Peyer's patch (tissue), 4 donors: ENCODE measurements at regions not wholly inside any gene's neighbourhood (a gene's known extent, or its start where the extent isn't known, plus 50 kb on each side); places are given as distances from the start of the nearest gene placed in this dataset.

Experiments
- POLR2A ChIP-seq, 2 donors: fragments of 450-650 bp; IDR thresholded peaks; one replicate each; pipeline ENCODE4 v1.5.1; 2017; ENCODE audit warnings: antibody characterized with exemption in 2 of 2, mild to moderate bottlenecking in 2 of 2, moderate library complexity in 2 of 2
- TF ChIP-seq, protein P1 (sequence below), 6 experiments: fragments of 450-650 bp in 4 of 6; fragments of 200-600 bp in 2 of 6; sonication (generic) in 1 of 6; IDR thresholded peaks; one replicate each; pipeline ENCODE4 v1.5.1; 2017 to 2019; ENCODE audit warnings: antibody characterized with exemption in 6 of 6, mild to moderate bottlenecking in 3 of 6, moderate library complexity in 1 of 6

- TF ChIP-seq, protein P1, sequence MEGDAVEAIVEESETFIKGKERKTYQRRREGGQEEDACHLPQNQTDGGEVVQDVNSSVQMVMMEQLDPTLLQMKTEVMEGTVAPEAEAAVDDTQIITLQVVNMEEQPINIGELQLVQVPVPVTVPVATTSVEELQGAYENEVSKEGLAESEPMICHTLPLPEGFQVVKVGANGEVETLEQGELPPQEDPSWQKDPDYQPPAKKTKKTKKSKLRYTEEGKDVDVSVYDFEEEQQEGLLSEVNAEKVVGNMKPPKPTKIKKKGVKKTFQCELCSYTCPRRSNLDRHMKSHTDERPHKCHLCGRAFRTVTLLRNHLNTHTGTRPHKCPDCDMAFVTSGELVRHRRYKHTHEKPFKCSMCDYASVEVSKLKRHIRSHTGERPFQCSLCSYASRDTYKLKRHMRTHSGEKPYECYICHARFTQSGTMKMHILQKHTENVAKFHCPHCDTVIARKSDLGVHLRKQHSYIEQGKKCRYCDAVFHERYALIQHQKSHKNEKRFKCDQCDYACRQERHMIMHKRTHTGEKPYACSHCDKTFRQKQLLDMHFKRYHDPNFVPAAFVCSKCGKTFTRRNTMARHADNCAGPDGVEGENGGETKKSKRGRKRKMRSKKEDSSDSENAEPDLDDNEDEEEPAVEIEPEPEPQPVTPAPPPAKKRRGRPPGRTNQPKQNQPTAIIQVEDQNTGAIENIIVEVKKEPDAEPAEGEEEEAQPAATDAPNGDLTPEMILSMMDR (IDR thresholded peaks at IDR 0.05): no peak
- TF ChIP-seq POLR2A (IDR thresholded peaks at IDR 0.05): no peak
Measured at GRCh38 chr22:47710135-47710534, 947.7 kb downstream of the TBC1D22A start.
